ENCODE measurements at regions not wholly inside any gene's neighbourhood (a gene's known extent, or its start where the extent isn't known, plus 50 kb on each side); places are given as distances from the start of the nearest gene placed in this dataset.

GRCh38 chr19:30083125-30083681 lies 141.2 kb downstream of the URI1 start:
- no peak for DNase-seq

GRCh38 chr19:30083701-30084156 lies 141.7 kb downstream of the URI1 start:
- DNase-seq: no peak

- no peak for DNase-seq
These were observed 142.4 kb downstream of the URI1 start for GRCh38 chr19:30084390-30084819.

GRCh38 chr19:30085394-30085793 lies 143.4 kb downstream of the URI1 start:
- DNase-seq: no peak

GRCh38 chr19:30086220-30086619 lies 144.2 kb downstream of the URI1 start:
- no peak for DNase-seq

GRCh38 chr19:30086916-30087315 lies 144.9 kb downstream of the URI1 start:
- DNase-seq: no peak

- DNase-seq: no peak
These were observed 145.5 kb downstream of the URI1 start for GRCh38 chr19:30087381-30088138.

- DNase-seq: no peak
These were observed 146.5 kb downstream of the URI1 start for GRCh38 chr19:30088567-30088966.

GRCh38 chr19:30089086-30089665 lies 147.1 kb downstream of the URI1 start:
- no peak for DNase-seq

- DNase-seq: no peak
These were observed 148.4 kb downstream of the URI1 start for GRCh38 chr19:30090476-30090875.

- DNase-seq: no peak
These were observed 148.9 kb downstream of the URI1 start for GRCh38 chr19:30090963-30091362.

- no peak for DNase-seq
These were observed 149.4 kb downstream of the URI1 start for GRCh38 chr19:30091456-30091855.

GRCh38 chr19:30091856-30092255 lies 149.8 kb downstream of the URI1 start:
- no peak for DNase-seq

- DNase-seq: no peak
These were observed 150.9 kb downstream of the URI1 start for GRCh38 chr19:30092721-30093569.

GRCh38 chr19:30093966-30094755 lies 152.1 kb downstream of the URI1 start:
- DNase-seq: no peak

- no peak for DNase-seq
These were observed 152.7 kb downstream of the URI1 start for GRCh38 chr19:30094756-30095140.

GRCh38 chr19:30095171-30095570 lies 153.1 kb downstream of the URI1 start:
- DNase-seq: no peak

- DNase-seq: no peak
These were observed 154.7 kb downstream of the URI1 start for GRCh38 chr19:30096596-30097370.

GRCh38 chr19:30097746-30098280 lies 155.8 kb downstream of the URI1 start:
- DNase-seq: no peak

GRCh38 chr19:30102239-30102638 lies 160.2 kb downstream of the URI1 start:
- no peak for DNase-seq

- no peak for DNase-seq
These were observed 160.6 kb downstream of the URI1 start for GRCh38 chr19:30102666-30103065.
